ENCODE measurements at regions not wholly inside any gene's neighbourhood (a gene's known extent, or its start where the extent isn't known, plus 50 kb on each side); places are given as distances from the start of the nearest gene placed in this dataset.
A peak's percentile ranks its signal among the peaks of the same experiment; 100 is the strongest.
"Not testable (repeated sequence)": the region's sequence is repeated elsewhere in the genome, so short reads cannot be mapped to it uniquely, and the experiment has no call there.

- not testable (repeated sequence) for DNase-seq
Measured at GRCh38 chr2:87583370-87583769, 164.5 kb upstream of the PLGLB2 start.

GRCh38 chr2:87583803-87584202 lies 164.1 kb upstream of the PLGLB2 start:
- DNase-seq, result not testable (repeated sequence)

GRCh38 chr2:87584268-87584906 lies 163.5 kb upstream of the PLGLB2 start:
- peak in 1 of 4 experiments; percentile 4 for DNase-seq

- DNase-seq, result not testable (repeated sequence)
Measured at GRCh38 chr2:87587934-87588333, 160.0 kb upstream of the PLGLB2 start.

- DNase-seq, result not testable (repeated sequence)
Measured at GRCh38 chr2:87592974-87593373, 154.9 kb upstream of the PLGLB2 start.

GRCh38 chr2:87593784-87594610 lies 153.9 kb upstream of the PLGLB2 start:
- peak; percentile 1 to 23 (median 6) for DNase-seq

- DNase-seq, result not testable (repeated sequence)
Measured at GRCh38 chr2:87594611-87594992, 153.3 kb upstream of the PLGLB2 start.

- DNase-seq, result not testable (repeated sequence)
Measured at GRCh38 chr2:87595017-87595416, 152.9 kb upstream of the PLGLB2 start.

- DNase-seq, result not testable (repeated sequence)
Measured at GRCh38 chr2:87600961-87601360, 146.9 kb upstream of the PLGLB2 start.

GRCh38 chr2:87602118-87602517 lies 145.8 kb upstream of the PLGLB2 start:
- not testable (repeated sequence) for DNase-seq

- not testable (repeated sequence) for DNase-seq
Measured at GRCh38 chr2:87602728-87603127, 145.2 kb upstream of the PLGLB2 start.

GRCh38 chr2:87603418-87604278 lies 144.2 kb upstream of the PLGLB2 start:
- DNase-seq, result not testable (repeated sequence)

GRCh38 chr2:87604279-87604818 lies 143.5 kb upstream of the PLGLB2 start:
- DNase-seq, result not testable (repeated sequence)

- DNase-seq, result not testable (repeated sequence)
Measured at GRCh38 chr2:87604980-87605379, 142.9 kb upstream of the PLGLB2 start.

- DNase-seq, result not testable (repeated sequence)
Measured at GRCh38 chr2:87608377-87609166, 139.3 kb upstream of the PLGLB2 start.

- DNase-seq, result not testable (repeated sequence)
Measured at GRCh38 chr2:87610974-87611373, 136.9 kb upstream of the PLGLB2 start.

- not testable (repeated sequence) for DNase-seq
Measured at GRCh38 chr2:87611416-87611815, 136.5 kb upstream of the PLGLB2 start.

- not testable (repeated sequence) for DNase-seq
Measured at GRCh38 chr2:87611956-87612355, 135.9 kb upstream of the PLGLB2 start.

GRCh38 chr2:87614829-87615434 lies 133.0 kb upstream of the PLGLB2 start:
- DNase-seq, result not testable (repeated sequence)

- not testable (repeated sequence) for DNase-seq
Measured at GRCh38 chr2:87619121-87619520, 128.8 kb upstream of the PLGLB2 start.

GRCh38 chr2:87621139-87621538 lies 126.7 kb upstream of the PLGLB2 start:
- DNase-seq, result not testable (repeated sequence)
